ENCODE measurements at regions not wholly inside any gene's neighbourhood (a gene's known extent, or its start where the extent isn't known, plus 50 kb on each side); places are given as distances from the start of the nearest gene placed in this dataset.

GRCh38 chr14:51512316-51512715 lies 139.4 kb upstream of the FRMD6 start:
- no peak for DNase-seq (ENCODE audit: low spot score)

- DNase-seq (ENCODE audit: low spot score) = no peak
Observed at GRCh38 chr14:51513281-51513680, 138.4 kb upstream of the FRMD6 start.

GRCh38 chr14:51513933-51514332 lies 137.8 kb upstream of the FRMD6 start:
- no peak for DNase-seq (ENCODE audit: low spot score)

GRCh38 chr14:51515611-51516010 lies 136.1 kb upstream of the FRMD6 start:
- DNase-seq (ENCODE audit: low spot score) = no peak

GRCh38 chr14:51516706-51517395 lies 134.9 kb upstream of the FRMD6 start:
- DNase-seq (ENCODE audit: low spot score) = no peak

- no peak for DNase-seq (ENCODE audit: low spot score)
Observed at GRCh38 chr14:51518280-51518679, 133.4 kb upstream of the FRMD6 start.

GRCh38 chr14:51518711-51519110 lies 133.0 kb upstream of the FRMD6 start:
- DNase-seq (ENCODE audit: low spot score) = no peak

GRCh38 chr14:51520087-51520486 lies 131.6 kb upstream of the FRMD6 start:
- no peak for DNase-seq (ENCODE audit: low spot score)

GRCh38 chr14:51521764-51522163 lies 129.9 kb upstream of the FRMD6 start:
- DNase-seq (ENCODE audit: low spot score) = no peak

- no peak for DNase-seq (ENCODE audit: low spot score)
Observed at GRCh38 chr14:51523243-51523642, 128.5 kb upstream of the FRMD6 start.

- DNase-seq (ENCODE audit: low spot score) = no peak
Observed at GRCh38 chr14:51525739-51526138, 126.0 kb upstream of the FRMD6 start.

GRCh38 chr14:51527073-51527472 lies 124.6 kb upstream of the FRMD6 start:
- no peak for DNase-seq (ENCODE audit: low spot score)

- no peak for DNase-seq (ENCODE audit: low spot score)
Observed at GRCh38 chr14:51529736-51530135, 122.0 kb upstream of the FRMD6 start.

- DNase-seq (ENCODE audit: low spot score) = no peak
Observed at GRCh38 chr14:51533160-51533559, 118.5 kb upstream of the FRMD6 start.

- DNase-seq (ENCODE audit: low spot score) = no peak
Observed at GRCh38 chr14:51533872-51534553, 117.7 kb upstream of the FRMD6 start.

- peak; percentile 64 for DNase-seq (ENCODE audit: low spot score)
Observed at GRCh38 chr14:51534610-51535011, 117.1 kb upstream of the FRMD6 start.

GRCh38 chr14:51535443-51536044 lies 116.2 kb upstream of the FRMD6 start:
- DNase-seq (ENCODE audit: low spot score) = no peak

GRCh38 chr14:51538973-51539372 lies 112.7 kb upstream of the FRMD6 start:
- DNase-seq (ENCODE audit: low spot score) = no peak

GRCh38 chr14:51539571-51540037 lies 112.1 kb upstream of the FRMD6 start:
- DNase-seq (ENCODE audit: low spot score) = no peak

GRCh38 chr14:51540364-51540763 lies 111.3 kb upstream of the FRMD6 start:
- no peak for DNase-seq (ENCODE audit: low spot score)

- DNase-seq (ENCODE audit: low spot score) = no peak
Observed at GRCh38 chr14:51544471-51544870, 107.2 kb upstream of the FRMD6 start.

GRCh38 chr14:51544901-51545300 lies 106.8 kb upstream of the FRMD6 start:
- no peak for DNase-seq (ENCODE audit: low spot score)

- DNase-seq (ENCODE audit: low spot score) = no peak
Observed at GRCh38 chr14:51545396-51545795, 106.3 kb upstream of the FRMD6 start.

Data from HT-29 (cell line).